ENCODE measurements at regions not wholly inside any gene's neighbourhood (a gene's known extent, or its start where the extent isn't known, plus 50 kb on each side); places are given as distances from the start of the nearest gene placed in this dataset.
"Not testable (repeated sequence)": the region's sequence is repeated elsewhere in the genome, so short reads cannot be mapped to it uniquely, and the experiment has no call there.

- DNase-seq (ENCODE audit: low spot score) = no peak
- no peaks in the 10 kb centered on the region for H3K4me1 Mint-ChIP-seq (ENCODE audit: low read depth)
- H3K27ac Mint-ChIP-seq = no peak overlapping the region
- no peaks in the 10 kb centered on the region for H3K36me3 Mint-ChIP-seq (ENCODE audit: low read depth)
- H3K9me3 Mint-ChIP-seq = peaks cover 8% of the 10 kb centered on the region
- no peaks in the 10 kb centered on the region for H3K27me3 Mint-ChIP-seq (ENCODE audit: low read depth)
- no peak overlapping the region for H3K4me3 Mint-ChIP-seq
These were observed 549.8 kb downstream of the NSUN3 start for GRCh38 chr3:94612631-94613030.

DNA sequence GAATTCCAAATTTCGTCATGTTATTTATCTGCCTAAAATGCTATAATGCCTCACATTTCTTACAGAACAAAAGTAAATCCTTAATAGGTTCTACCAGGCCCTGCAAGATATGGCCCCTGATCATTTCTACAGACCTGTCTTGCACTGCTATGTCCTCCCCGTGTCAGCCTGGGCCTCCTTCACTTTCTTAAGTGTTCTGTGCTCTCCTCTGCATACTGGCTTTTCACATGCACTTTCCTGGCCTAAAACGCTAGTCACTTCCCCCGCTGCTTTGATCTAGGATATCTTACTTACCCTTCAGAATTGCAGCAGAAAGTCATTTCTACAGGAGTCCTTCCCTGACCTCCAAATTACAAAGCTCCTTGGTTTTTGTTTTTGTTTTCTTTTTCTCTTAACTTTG is 551.3 kb downstream of the NSUN3 start:
- Mint-ChIP-seq H3K4me3 (no peak overlapping the region), H3K4me1 (ENCODE audit: low read depth) (no peaks in the 10 kb centered on the region), H3K27ac (no peak overlapping the region), H3K27me3 (ENCODE audit: low read depth) (no peaks in the 10 kb centered on the region), H3K36me3 (ENCODE audit: low read depth) (no peaks in the 10 kb centered on the region), H3K9me3 (peaks cover 8% of the 10 kb centered on the region)
- DNase-seq (ENCODE audit: low spot score) = no peak

- no peak overlapping the region for H3K27ac Mint-ChIP-seq
- H3K36me3 Mint-ChIP-seq (ENCODE audit: low read depth) = no peaks in the 10 kb centered on the region
- peaks cover 11% of the 10 kb centered on the region for H3K9me3 Mint-ChIP-seq
- no peaks in the 10 kb centered on the region for H3K4me1 Mint-ChIP-seq (ENCODE audit: low read depth)
- no peaks in the 10 kb centered on the region for H3K27me3 Mint-ChIP-seq (ENCODE audit: low read depth)
- DNase-seq (ENCODE audit: low spot score) = no peak
- no peak overlapping the region for H3K4me3 Mint-ChIP-seq
These were observed 552.6 kb downstream of the NSUN3 start for GRCh38 chr3:94615275-94616065.

DNA sequence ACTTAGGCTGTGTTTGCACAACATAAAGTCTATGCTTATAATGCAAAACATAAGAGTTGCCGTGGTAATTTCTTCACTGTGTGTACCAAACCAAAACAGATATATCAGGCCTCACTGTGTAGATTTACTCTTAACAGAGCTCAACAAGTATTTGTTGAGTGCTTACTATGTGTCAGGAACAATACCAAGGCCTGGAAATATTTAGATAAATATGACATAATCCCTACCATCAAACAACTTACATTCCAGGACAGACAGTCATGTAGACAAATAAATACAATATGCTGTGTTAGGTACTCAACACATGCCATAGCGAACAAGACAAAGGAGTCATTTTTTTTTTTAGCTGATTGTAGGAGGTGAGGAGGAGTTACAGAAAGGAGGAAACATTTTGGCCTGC is 554.0 kb downstream of the NSUN3 start:
- DNase-seq (ENCODE audit: low spot score) = no peak
- Mint-ChIP-seq H3K4me1 (ENCODE audit: low read depth) (no peaks in the 10 kb centered on the region), H3K4me3 (no peak overlapping the region), H3K36me3 (ENCODE audit: low read depth) (no peaks in the 10 kb centered on the region), H3K27ac (no peak overlapping the region), H3K9me3 (peaks cover 11% of the 10 kb centered on the region), H3K27me3 (ENCODE audit: low read depth) (no peaks in the 10 kb centered on the region)

DNA sequence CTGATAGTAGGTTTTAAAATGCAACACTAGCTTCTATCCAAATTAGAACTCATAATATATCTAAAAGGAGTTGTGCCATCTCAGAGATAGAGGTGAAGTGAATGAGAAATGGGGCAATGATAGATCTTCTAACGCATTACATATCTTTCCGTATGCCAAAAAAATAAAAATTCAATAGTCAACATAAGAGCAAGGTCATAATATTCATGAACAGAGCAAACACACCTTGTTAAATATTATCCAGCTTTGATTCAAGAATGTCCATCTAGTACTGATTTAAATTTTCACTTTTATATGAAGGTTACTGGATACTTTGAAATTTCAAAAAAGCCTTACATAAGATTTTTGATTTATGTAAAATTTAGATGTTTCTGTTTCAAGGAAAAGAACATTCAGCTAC is 554.5 kb downstream of the NSUN3 start:
- no peak for DNase-seq (ENCODE audit: low spot score)
- H3K9me3 Mint-ChIP-seq = peaks cover 11% of the 10 kb centered on the region
- H3K27me3 Mint-ChIP-seq (ENCODE audit: low read depth) = no peaks in the 10 kb centered on the region
- H3K36me3 Mint-ChIP-seq (ENCODE audit: low read depth) = no peaks in the 10 kb centered on the region
- H3K4me3 Mint-ChIP-seq = no peak overlapping the region
- no peak overlapping the region for H3K27ac Mint-ChIP-seq
- H3K4me1 Mint-ChIP-seq (ENCODE audit: low read depth) = no peaks in the 10 kb centered on the region

DNA sequence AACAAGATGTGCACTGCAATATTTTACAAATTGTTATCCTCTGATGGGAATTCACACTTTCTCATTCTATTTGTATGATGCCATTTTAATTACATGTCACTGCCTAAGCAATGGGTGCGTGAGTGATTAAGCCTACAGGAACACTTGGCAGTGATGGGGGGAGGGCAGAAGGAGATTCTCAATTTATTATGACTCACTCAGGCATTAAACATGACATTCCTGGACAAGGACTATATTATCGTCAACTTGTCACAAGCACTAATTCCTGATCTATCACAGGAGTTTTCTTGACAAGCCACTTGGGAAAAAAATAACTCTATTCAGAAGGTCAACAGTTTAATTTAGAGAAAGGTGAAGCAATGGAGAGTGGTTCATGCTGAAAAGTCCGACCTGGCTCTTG is 556.8 kb downstream of the NSUN3 start:
- H3K4me1 Mint-ChIP-seq (ENCODE audit: low read depth) = no peaks in the 10 kb centered on the region
- no peaks in the 10 kb centered on the region for H3K36me3 Mint-ChIP-seq (ENCODE audit: low read depth)
- no peak overlapping the region for H3K27ac Mint-ChIP-seq
- no peak overlapping the region for H3K4me3 Mint-ChIP-seq
- H3K9me3 Mint-ChIP-seq = peaks cover 8% of the 10 kb centered on the region
- no peaks in the 10 kb centered on the region for H3K27me3 Mint-ChIP-seq (ENCODE audit: low read depth)
- no peak for DNase-seq (ENCODE audit: low spot score)

DNA sequence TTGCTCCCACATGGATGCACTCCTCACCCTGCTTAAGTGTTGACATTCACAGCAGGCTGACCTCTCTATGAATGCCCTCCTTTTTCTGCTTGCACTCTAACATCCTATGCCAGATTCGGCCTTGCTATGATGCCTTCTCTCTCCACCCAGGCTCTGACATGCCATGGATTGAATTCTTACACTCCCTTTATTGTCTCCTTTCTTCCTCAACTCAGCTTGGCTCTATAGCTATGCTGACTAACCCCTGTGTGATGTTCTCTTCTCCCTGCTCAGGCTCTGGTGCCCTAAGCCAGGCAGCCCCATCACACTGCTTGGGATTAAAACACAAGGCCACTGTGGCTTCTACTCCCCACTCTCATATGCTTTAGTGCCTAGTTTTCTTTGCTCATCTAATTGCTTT is 563.7 kb downstream of the NSUN3 start:
- no peaks in the 10 kb centered on the region for H3K36me3 Mint-ChIP-seq (ENCODE audit: low read depth)

DNA sequence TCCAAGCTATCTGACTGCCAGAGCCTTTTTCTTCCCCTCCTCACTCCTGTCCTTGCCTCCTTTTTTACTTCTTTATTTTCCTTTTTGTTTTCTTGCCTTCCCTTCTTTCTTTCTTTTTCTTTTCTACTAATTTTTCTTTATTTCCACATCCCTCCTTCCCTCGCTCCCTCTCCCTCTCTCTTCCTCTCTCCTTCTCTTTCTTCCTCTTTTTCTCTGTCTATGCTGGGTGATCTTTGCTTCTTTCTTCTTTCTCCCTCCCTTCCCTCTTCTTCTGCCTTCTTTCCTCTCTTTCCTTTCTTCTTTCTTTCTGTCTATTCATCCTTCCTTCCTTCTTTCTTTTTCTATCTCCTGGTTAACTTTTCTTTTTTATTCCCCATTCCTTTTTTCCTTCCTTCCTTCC is 564.8 kb downstream of the NSUN3 start:
- H3K9me3 Mint-ChIP-seq = peaks cover 22% of the 10 kb centered on the region
- no peak overlapping the region for H3K27ac Mint-ChIP-seq
- no peak for DNase-seq (ENCODE audit: low spot score)
- H3K4me1 Mint-ChIP-seq (ENCODE audit: low read depth) = no peaks in the 10 kb centered on the region
- no peaks in the 10 kb centered on the region for H3K36me3 Mint-ChIP-seq (ENCODE audit: low read depth)
- H3K27me3 Mint-ChIP-seq (ENCODE audit: low read depth) = no peaks in the 10 kb centered on the region
- no peak overlapping the region for H3K4me3 Mint-ChIP-seq

More for the DNA sequence above, 563.7 kb downstream of the NSUN3 start:
- no peaks in the 10 kb centered on the region for H3K4me1 Mint-ChIP-seq (ENCODE audit: low read depth)
- DNase-seq (ENCODE audit: low spot score) = no peak
- H3K4me3 Mint-ChIP-seq = no peak overlapping the region
- H3K27me3 Mint-ChIP-seq (ENCODE audit: low read depth) = no peaks in the 10 kb centered on the region
- H3K9me3 Mint-ChIP-seq = peaks cover 10% of the 10 kb centered on the region
- H3K27ac Mint-ChIP-seq = no peak overlapping the region

GRCh38 chr3:94643400-94643799 is 580.5 kb downstream of the NSUN3 start:
- Mint-ChIP-seq H3K4me3 (no peak overlapping the region), H3K9me3 (peaks cover 25% of the 10 kb centered on the region), H3K27me3 (ENCODE audit: low read depth) (no peaks in the 10 kb centered on the region), H3K27ac (no peak overlapping the region), H3K4me1 (ENCODE audit: low read depth) (no peaks in the 10 kb centered on the region), H3K36me3 (ENCODE audit: low read depth) (no peaks in the 10 kb centered on the region)
- DNase-seq (ENCODE audit: low spot score) = no peak

DNA sequence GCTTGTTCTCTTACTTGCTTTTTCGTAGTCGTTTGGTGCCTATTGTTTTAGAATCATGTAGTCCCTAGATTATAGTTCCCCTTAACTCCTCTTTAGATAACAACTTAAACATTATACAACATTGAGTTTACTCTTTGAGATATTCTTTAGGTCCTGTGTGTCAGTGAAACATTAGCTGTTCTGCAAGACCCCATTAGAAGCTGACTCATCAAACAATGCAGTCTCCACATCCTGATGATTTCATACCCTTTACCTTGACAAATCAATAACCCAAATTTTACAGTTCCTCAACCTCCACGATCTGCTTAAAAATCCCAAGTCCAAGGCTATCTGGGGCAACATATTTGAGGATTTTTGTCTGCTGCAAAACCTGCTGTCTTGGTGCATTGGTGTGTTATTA is 582.9 kb downstream of the NSUN3 start:
- peaks cover 24% of the 10 kb centered on the region for H3K9me3 Mint-ChIP-seq
- no peaks in the 10 kb centered on the region for H3K36me3 Mint-ChIP-seq (ENCODE audit: low read depth)
- no peak overlapping the region for H3K27ac Mint-ChIP-seq
- H3K4me3 Mint-ChIP-seq = no peak overlapping the region
- DNase-seq (ENCODE audit: low spot score) = no peak
- H3K4me1 Mint-ChIP-seq (ENCODE audit: low read depth) = no peaks in the 10 kb centered on the region
- no peaks in the 10 kb centered on the region for H3K27me3 Mint-ChIP-seq (ENCODE audit: low read depth)

DNA sequence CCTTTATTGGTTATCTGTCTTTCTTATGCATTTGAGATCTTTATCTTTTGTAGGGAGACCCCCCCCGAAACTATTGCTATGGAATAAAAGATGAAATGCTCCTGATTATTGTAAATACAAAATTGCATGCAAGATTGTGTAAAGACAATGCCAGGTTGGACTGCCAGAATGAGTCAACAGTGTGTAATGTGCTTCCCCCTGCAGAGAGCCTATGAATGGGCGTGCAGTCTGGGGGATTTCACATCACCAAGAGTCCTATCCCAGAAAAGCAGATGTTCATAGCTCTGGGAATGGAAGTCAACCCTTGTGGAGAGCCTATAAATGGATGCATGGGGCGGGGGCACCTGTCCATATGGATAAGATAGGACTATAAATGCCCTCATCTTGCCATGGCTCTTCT is 584.3 kb downstream of the NSUN3 start:
- Mint-ChIP-seq H3K27me3 (ENCODE audit: low read depth) (no peaks in the 10 kb centered on the region), H3K36me3 (ENCODE audit: low read depth) (no peaks in the 10 kb centered on the region)

DNA sequence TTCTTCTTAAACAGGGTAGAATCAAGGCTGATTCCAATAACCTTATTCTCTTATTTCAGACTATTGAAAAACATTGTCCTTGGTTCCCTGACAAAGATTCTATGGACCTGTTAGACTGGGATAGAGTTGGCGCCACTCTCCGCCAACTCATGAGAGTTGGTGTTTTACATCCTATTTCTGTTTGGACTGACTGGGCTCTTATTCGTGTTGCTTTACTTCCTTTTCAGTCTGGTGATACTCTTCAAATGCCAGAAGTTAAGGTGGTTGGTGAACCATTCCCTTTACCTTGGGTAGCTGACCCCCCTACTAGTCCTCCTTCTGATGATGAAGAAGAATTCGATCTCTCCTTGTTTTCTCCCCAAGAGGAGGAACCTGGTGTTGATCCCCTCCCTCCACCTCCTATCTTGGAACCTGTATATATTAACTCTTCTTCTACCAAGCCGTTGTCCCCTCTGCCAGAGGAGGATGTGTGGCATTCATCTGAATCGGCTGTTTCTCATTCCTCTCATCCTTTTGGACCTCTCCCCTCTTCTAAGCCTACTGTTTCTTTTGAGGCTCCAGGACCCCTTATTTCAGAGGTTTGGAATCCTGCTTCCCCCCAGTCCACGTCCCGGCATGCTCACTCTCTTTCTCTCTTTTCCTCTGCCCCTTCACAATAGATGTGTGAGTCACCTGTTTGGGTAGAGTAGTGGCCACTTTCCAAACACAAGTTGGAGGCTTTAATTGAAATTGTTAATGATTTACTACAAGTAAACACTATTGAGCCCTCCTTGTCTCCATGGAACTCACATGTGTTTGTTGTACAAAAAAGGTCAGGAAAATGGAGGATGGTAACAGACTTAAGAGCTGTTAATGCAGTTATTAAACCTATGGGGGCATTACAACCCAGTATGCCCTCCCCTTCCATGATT is 585.7 kb downstream of the NSUN3 start:
- peaks cover 20% of the 10 kb centered on the region for H3K9me3 Mint-ChIP-seq
- not testable (repeated sequence) for H3K4me1 Mint-ChIP-seq (ENCODE audit: low read depth); H3K36me3 Mint-ChIP-seq (ENCODE audit: low read depth); H3K4me3 Mint-ChIP-seq; DNase-seq (ENCODE audit: low spot score); H3K27ac Mint-ChIP-seq; H3K27me3 Mint-ChIP-seq (ENCODE audit: low read depth)

More for the DNA sequence above, 584.3 kb downstream of the NSUN3 start:
- Mint-ChIP-seq H3K27ac (no peak overlapping the region), H3K4me3 (no peak overlapping the region), H3K9me3 (peaks cover 25% of the 10 kb centered on the region), H3K4me1 (ENCODE audit: low read depth) (no peaks in the 10 kb centered on the region)
- no peak for DNase-seq (ENCODE audit: low spot score)

DNA sequence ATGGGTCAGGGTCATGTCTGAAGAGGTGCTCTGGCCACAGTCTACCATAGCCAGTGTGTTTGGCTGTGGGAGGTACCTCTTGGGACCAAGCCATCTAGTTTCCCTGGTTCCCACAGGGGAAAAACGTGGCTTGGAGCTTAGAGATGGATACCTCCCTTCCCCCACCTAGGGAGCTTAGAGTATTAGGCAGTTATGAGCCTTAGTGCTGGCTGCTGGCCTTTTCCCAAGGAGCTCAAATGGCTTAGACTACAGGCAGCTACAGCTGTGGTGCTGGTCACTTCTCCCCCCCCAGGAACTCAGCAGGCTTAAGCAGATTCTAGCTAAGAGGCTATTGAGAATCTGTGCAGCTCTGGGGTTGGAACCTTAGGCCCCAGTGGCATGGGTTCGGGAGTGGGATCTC is 591.2 kb downstream of the NSUN3 start:
- no peaks in the 10 kb centered on the region for H3K4me1 Mint-ChIP-seq (ENCODE audit: low read depth)
- no peaks in the 10 kb centered on the region for H3K36me3 Mint-ChIP-seq (ENCODE audit: low read depth)
- H3K27me3 Mint-ChIP-seq (ENCODE audit: low read depth) = no peaks in the 10 kb centered on the region
- DNase-seq (ENCODE audit: low spot score) = no peak
- no peak overlapping the region for H3K4me3 Mint-ChIP-seq
- peaks cover 18% of the 10 kb centered on the region for H3K9me3 Mint-ChIP-seq
- no peak overlapping the region for H3K27ac Mint-ChIP-seq

DNA sequence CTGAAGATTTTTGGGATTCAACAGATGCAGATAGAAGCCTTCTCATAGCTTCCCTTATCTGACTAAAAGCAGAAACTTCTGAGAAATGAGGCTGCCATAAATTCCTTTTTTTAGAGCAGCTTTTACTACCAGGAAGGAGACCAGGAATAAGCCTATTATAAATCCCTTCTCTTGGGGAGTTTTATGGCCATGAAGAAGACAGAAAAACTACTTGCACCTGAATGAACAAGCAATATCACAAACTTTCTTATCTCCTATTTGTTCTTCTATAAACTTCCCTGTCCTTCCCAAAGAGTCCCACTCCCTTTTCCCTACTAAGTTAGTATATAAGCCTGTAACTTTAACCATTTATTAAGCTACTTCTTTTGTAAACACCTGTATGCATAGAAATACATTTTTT is 603.1 kb downstream of the NSUN3 start:
- Mint-ChIP-seq H3K4me1 (ENCODE audit: low read depth) (no peaks in the 10 kb centered on the region), H3K36me3 (ENCODE audit: low read depth) (no peaks in the 10 kb centered on the region), H3K27ac (no peak overlapping the region), H3K27me3 (ENCODE audit: low read depth) (no peaks in the 10 kb centered on the region), H3K9me3 (peaks cover 7% of the 10 kb centered on the region), H3K4me3 (no peak overlapping the region)
- DNase-seq (ENCODE audit: low spot score) = no peak

Measured in T-helper 2 cell treated with Interferon-gamma antibody and Interleukin-4, amounts not matched to agents 5 μg/mL and 100 μg/mL, for 36 hours (primary cell).